ENCODE measurements at regions not wholly inside any gene's neighbourhood (a gene's known extent, or its start where the extent isn't known, plus 50 kb on each side); places are given as distances from the start of the nearest gene placed in this dataset.

DNA sequence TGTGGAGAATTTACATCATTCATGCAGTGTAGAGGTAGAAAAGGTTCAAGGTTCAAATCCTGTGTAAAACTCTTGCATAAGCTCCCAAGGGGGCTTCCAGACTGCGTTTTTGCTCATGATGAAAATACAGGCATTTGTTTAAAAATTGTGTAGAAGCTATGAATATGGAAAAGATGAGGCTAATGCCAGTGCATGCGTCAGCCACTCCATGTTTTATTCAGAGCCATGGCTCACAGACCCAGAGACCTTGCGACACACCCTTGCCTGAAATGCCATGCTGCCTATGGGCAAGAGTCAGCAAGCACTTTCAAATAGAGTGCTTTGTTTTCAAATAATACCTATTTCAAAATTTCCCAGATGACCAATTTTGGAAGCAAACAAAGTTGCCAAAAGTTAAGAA, 262.3 kb downstream of the TRIB2 start:
- DNase-seq = no peak

- no peak for DNase-seq
These were observed 264.1 kb downstream of the TRIB2 start for GRCh38 chr2:12980817-12981216.

DNA sequence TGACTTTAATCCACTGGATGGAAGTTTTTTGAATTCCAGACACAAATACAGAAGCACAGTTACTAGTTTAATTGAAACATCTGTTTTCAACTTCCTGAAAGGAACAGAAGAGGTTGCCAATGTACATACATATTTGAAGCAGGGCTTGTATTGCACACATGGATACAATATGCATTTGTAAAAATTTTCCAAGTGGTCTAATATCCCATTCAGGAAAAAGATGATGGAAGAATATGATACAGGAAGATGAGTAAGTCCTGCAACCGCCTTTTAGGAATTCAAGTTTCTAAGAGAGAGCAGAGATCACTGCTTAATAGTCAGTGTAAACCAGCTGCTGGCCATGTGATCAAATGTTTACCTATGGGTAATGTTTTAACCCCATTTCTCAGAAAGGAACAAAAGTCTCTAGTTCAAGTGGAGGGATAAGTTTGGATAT, 265.4 kb downstream of the TRIB2 start:
- DNase-seq = no peak

DNA sequence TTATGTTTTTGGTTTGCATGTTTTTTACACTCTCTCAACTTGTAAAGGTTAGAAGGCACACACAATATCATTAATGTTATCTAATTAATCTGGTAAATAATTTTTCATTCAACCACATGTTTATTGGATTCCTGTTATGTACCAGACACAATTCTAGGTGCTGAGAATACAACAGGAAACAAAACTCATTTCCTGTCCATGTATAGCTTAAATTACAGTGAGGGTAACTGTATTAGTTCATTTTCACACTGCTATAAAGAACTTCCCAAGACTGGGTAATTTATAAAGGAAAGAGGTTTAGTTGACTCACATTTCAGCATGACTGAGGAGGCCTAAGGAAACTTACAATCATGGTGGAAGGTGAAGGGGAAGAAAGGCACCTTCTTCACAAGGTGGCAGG, 270.5 kb downstream of the TRIB2 start:
- DNase-seq = no peak

GRCh38 chr2:12988279-12988678, 271.5 kb downstream of the TRIB2 start:
- no peak for DNase-seq

- no peak for DNase-seq
These were observed 273.8 kb downstream of the TRIB2 start for GRCh38 chr2:12990523-12990922.

DNA sequence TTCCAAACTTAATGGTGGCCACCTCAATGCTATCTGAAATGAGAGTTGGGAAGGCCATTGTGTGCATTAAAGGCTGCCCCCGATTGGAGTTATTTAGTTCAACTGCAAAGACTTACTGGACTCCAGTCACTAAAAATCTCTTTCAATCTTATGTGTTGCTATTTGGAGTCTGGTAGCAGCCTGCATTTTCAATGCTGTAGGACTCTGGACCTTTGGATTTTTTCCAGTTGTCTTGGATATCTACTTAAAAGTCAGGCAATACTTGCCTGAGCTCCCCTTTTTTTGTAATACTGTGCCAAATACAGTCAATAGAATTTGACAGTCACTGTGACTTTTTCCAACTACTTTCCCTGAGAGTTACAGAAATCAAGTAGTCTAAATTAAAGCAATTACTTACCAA, 281.9 kb downstream of the TRIB2 start:
- DNase-seq = no peak

DNA sequence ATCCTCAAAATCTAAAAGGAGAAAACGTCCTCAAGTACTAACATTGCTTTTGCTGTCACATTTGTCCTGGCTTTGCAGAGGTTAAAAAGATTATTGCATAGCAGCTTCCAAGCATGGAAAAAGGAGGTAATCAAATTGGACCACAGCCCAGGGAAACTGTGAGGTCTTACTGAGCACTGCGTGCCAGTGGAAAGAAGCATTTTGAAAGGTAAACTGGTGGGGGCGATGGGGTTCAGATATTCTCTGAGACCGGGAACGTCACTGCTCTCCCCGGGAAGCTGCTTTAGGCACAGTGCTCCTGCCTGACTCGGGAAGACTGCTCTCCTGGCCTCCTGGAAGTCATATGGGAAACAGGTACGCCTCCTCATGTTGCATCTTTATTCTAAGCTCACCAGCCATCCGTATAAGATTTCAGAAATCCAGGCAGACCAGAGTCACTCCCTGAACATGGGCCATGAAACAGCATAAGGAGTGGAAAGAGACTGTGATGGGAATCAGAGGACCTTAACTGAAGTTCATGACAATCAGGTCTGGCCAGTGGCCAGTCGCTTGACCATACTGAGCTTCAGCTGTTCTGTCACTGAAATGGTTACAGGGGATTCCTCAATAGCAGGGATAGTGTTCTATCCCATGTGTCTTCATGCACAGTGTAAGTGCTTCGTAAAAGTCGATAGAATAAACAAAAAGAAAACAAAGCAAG, 284.1 kb downstream of the TRIB2 start:
- no peak for DNase-seq

GRCh38 chr2:13001408-13001807, 284.7 kb downstream of the TRIB2 start:
- DNase-seq = no peak

- no peak for DNase-seq
These were observed 286.0 kb downstream of the TRIB2 start for GRCh38 chr2:13002536-13003331.

DNA sequence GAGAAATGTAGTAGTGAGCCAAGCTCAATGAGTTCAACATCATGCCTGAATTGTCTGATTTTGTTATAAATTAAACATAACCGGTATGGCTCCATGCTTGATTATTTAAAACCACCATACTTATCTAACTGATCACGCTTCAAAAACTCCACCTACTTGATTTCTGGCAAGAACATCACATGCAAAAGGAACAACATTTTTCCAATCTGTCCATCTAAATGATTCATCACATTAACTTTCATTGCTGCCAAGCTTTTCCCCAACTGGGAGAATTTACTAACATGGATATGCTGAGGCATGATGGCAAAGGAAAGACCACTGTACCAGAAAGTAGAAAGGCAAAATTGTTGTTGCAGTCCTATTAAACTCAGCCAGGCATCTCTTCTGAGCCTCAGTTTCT, 286.8 kb downstream of the TRIB2 start:
- DNase-seq = no peak

GRCh38 chr2:13005048-13005447, 288.3 kb downstream of the TRIB2 start:
- DNase-seq = no peak

GRCh38 chr2:13005761-13006335, 289.1 kb downstream of the TRIB2 start:
- no peak for DNase-seq

GRCh38 chr2:13006426-13006825, 289.7 kb downstream of the TRIB2 start:
- no peak for DNase-seq

DNA sequence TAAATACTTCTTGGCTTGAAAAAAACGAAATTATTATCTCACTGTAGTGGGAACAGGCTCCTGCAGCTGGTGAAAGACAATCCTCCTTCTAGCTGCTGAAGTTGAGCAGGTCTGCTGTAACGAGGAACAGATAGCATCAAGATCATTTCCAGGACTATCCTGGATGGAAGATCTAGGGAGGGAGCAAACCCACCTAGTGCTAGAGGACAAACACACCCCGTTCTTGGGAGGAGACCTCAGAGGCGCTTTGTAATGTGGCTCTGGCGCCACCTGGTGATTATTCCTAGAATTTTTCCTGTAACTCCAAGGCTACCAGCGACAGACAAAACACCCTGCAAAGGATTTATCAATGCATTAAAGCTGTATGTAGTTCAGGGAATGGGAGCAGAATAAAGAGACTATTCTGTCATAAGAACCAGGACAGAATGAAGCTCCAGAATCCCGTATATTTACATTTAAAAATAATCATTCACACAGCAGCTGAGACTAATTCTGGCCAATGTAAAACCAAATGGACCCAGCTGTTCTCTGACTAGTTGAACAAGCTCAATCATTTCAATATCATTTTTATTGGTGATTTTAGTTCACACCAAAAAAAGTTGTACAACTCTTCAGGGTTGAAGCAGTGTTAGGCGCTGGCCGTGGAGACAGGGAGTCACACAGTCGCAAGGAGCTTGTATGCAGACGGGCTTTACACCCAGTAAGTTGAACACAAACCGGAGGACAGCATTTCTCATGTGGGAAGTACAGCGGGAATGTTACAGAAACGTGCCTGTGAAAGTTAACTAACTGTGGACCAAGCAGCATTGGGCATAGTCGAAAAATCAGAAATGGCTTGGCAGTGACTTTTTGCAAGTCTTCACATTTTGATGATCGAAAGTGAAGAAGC, 290.3 kb downstream of the TRIB2 start:
- DNase-seq = peak; percentile 55

DNA sequence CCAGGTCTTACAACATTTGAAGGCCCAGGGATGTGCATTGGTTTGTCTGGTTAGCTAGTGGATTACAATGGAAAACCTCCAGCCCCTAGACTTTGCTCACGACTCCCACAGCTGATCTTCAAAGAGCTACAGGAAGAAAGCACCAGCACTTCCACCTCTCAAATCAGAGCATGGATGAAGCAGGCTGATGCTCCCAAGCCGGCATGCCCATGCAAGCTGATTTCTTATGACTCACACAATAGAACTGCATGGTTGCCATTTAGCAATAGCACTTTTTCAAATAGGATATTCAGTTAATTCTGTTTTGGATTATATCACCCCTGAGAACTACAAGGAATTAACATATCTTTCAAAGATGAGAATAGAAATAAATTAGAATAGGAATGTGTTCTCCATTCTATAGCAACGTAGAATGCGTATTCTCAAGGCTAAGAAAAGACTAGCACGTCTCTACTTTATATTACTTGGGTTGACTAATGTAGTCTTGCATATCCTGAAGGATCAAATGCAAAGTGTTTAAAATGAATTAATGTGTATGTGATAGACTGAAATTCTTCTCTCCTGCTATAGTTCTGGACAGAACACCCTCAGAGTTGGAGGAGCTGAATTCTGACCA, 292.4 kb downstream of the TRIB2 start:
- no peak for DNase-seq

GRCh38 chr2:13010283-13010682, 293.5 kb downstream of the TRIB2 start:
- no peak for DNase-seq

DNA sequence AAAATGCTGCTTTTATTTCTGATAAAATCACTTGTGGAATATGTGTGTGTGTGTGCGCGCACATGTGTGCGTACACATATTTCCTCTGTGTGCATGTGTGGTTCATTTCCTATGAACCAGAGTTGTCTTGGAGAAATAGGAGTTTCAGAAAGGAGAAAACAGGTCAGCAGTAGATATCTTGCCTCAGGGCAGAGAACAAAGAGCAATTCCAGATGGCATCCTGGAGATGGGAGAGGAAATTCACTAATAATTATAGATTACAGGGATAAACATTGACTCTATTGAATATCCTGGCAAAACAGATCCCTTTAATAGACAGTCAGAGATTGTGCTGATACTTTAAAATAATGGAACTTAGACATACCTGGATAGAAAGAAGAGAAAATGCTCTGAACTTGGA, 298.0 kb downstream of the TRIB2 start:
- DNase-seq = no peak

- no peak for DNase-seq
These were observed 299.0 kb downstream of the TRIB2 start for GRCh38 chr2:13015532-13016320.

- DNase-seq = no peak
These were observed 301.8 kb downstream of the TRIB2 start for GRCh38 chr2:13018490-13018889.

DNA sequence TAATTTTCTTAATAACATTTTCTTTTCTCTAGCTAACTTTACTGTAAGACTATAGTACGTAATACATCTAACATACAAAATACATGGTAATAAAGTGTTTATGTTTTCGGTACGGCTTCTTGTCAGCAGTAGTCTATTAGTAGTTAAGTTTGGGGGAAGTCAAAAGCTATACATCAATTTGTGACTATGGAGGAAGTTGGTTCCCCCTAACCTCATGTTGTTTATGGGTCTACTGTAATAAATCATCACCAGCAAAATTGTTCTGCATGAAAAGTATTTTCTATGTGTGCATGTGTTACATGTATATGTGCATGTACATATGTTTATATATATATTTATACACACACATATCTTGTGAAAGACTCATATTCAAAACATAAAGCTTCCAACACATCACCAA, 303.0 kb downstream of the TRIB2 start:
- DNase-seq = no peak

- DNase-seq = no peak
These were observed 303.7 kb downstream of the TRIB2 start for GRCh38 chr2:13020469-13020868.
